ENCODE measurements at regions not wholly inside any gene's neighbourhood (a gene's known extent, or its start where the extent isn't known, plus 50 kb on each side); places are given as distances from the start of the nearest gene placed in this dataset.

- DNase-seq (ENCODE audit: low read depth in 2 of 3, low spot score in 2 of 3): no peak
Measured at GRCh38 chr3:6155650-6156338, 705.1 kb upstream of the GRM7 start.

GRCh38 chr3:6165951-6166350 is 695.0 kb upstream of the GRM7 start:
- DNase-seq (ENCODE audit: low read depth in 2 of 3, low spot score in 2 of 3): no peak

- no peak for DNase-seq (ENCODE audit: low read depth in 2 of 3, low spot score in 2 of 3)
Measured at GRCh38 chr3:6168256-6168655, 692.7 kb upstream of the GRM7 start.

DNA sequence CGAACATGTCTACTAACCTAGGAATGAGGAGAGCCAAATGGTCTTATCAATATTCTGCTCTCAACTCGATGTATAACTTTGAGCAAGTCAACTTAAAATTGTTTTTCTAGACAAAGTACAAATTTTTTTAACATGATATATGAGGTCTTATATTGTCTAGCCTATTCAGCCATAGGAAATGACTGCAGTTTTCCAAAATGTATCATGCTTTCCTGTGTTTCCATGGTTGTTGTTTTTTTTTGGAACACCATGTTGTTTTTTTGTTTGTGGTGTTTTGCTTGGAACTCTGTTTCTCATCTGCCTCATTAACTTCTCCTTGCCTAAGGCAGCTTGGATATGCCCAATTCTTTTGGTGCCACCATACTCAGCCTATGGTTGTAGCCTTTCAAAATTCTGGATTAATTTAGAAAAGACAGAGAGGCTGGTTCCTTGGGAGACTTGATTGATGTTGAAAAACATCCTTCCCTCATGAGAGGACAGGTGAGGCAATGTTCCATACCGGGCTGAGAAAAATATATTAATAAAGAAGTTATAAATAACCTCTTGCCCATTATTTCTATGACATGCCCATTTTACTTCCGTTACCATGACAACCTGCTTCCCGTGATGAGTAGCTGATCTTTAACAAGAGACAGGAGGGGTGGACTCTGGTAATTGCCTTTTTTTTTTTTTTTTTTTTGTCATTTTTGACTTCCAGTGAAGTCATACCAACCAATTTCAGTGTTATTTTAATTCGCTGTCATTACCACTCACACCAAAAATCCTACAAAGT is 687.9 kb upstream of the GRM7 start:
- DNase-seq (ENCODE audit: low read depth in 2 of 3, low spot score in 2 of 3): no peak

- no peak for DNase-seq (ENCODE audit: low read depth in 2 of 3, low spot score in 2 of 3)
Measured at GRCh38 chr3:6177417-6177816, 683.5 kb upstream of the GRM7 start.

- no peak for DNase-seq (ENCODE audit: low read depth in 2 of 3, low spot score in 2 of 3)
Measured at GRCh38 chr3:6179761-6180160, 681.2 kb upstream of the GRM7 start.

GRCh38 chr3:6180171-6180570 is 680.7 kb upstream of the GRM7 start:
- DNase-seq (ENCODE audit: low read depth in 2 of 3, low spot score in 2 of 3): no peak

GRCh38 chr3:6182476-6182875 is 678.4 kb upstream of the GRM7 start:
- DNase-seq (ENCODE audit: low read depth in 2 of 3, low spot score in 2 of 3): no peak

- no peak for DNase-seq (ENCODE audit: low read depth in 2 of 3, low spot score in 2 of 3)
Measured at GRCh38 chr3:6182909-6183308, 678.0 kb upstream of the GRM7 start.

DNA sequence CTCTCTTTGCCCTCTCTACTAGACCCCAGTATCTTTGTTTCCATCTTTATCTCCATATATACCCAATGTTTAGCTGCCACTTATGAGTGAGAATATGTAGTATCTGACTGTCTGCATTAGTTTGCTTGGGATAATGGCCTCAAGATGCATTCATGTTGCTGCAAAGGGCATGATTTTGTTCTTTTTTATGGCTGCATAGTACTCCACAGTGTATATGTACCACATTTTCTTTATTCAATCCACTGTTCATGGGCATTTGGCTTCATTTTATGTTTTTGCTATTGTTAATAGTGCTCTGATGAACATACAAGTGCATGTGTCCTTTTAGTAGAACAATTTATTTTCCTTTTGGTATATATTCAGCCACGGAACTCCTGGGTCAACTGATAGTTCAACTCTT is 671.5 kb upstream of the GRM7 start:
- no peak for DNase-seq (ENCODE audit: low read depth in 2 of 3, low spot score in 2 of 3)

DNA sequence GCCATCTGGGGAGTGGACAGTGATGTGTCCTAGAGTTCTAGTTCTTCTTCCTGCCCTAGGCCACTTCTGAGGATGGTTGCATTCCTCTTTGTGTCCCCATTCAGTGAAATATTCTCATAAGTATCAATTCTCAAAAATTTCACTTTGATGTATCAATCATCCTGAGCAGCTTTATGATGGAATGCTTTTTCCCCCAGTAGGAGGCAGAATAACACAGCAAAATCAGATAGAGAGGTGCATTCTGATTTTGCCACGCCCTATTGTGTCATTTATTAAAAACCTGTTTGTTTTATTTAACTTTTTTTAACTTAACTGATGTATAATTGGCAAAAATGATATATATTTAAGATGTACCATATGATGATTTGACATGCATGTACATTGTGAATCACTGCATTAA is 656.0 kb upstream of the GRM7 start:
- DNase-seq (ENCODE audit: low read depth in 2 of 3, low spot score in 2 of 3): no peak

DNA sequence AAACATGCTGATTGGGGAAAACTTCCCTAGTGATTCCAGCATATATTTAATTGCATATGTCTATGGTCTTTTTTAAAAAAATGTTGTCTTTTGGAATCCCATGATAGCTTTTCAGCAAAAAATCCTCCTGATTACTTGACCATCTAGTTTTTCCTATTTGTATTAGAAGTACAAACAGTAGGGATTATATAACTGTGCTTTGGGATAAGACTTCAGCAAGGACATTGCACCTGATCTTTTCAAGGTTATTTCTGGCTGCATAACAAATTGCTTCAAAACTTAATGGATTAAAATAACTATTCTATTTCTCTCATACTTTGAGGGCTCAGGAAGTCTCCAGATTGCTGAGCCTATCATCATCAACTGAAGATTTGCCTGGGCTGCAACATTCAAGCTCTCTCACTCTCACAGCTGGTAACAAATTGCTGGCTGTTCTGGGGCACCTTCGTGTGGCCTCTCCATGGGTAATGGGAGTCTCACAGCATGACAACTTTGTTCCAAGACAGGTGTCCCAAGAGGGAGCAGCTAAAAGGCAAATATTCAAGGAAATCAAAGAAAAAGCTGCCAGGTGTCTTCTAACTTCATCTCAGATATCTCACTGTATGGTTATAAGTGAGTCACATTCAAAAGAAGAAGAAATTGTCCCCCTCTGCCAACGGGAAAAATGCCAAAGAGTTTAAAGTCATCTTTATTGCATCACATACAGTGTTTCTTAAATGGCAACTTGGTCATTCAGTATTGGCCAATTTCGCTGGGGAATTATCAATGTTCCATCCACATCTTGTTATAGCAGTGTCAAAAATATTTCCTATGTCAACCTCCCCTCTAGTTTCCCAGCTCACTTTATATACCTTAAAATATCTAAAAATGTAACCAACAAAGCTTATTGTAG is 644.5 kb upstream of the GRM7 start:
- DNase-seq (ENCODE audit: low read depth in 2 of 3, low spot score in 2 of 3): no peak

- DNase-seq (ENCODE audit: low read depth in 2 of 3, low spot score in 2 of 3): no peak
Measured at GRCh38 chr3:6220447-6220846, 640.5 kb upstream of the GRM7 start.

GRCh38 chr3:6222069-6222468 is 638.8 kb upstream of the GRM7 start:
- no peak for DNase-seq (ENCODE audit: low read depth in 2 of 3, low spot score in 2 of 3)

GRCh38 chr3:6223572-6223971 is 637.3 kb upstream of the GRM7 start:
- no peak for DNase-seq (ENCODE audit: low read depth in 2 of 3, low spot score in 2 of 3)

DNA sequence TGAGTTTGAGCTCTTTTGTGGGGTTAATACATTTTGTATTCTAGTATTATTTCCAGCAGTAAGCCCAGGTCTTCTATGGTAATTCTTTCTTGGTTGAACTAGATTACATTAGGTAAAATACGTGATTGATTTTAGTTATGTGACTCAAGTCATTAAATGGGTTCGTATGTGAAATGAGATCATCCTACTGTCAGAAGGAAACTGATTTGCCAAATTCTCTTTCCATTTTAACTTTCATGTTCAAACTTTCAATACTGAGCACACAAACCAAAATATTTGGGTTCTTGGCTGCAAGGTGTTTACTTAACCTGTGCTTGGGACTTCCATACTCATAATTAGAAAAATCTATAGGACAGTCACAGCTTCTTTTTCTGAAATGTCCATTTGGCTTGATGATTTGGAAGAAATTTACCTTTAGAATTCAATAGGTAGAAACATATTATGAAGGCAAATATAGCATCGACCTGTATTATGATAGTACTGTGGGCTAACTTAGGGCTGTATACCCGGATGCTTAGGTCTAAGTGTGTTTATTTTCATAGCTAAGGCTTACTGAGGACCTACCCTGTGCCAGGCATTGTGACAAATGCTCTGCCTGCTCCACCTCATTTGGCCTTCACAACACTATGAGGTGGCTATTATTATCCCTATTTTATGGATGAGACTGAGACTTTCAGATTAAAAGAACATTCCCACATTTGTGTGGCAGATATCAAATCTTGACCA is 631.8 kb upstream of the GRM7 start:
- DNase-seq (ENCODE audit: low read depth in 2 of 3, low spot score in 2 of 3): no peak

GRCh38 chr3:6229778-6230410 is 631.0 kb upstream of the GRM7 start:
- no peak for DNase-seq (ENCODE audit: low read depth in 2 of 3, low spot score in 2 of 3)

DNA sequence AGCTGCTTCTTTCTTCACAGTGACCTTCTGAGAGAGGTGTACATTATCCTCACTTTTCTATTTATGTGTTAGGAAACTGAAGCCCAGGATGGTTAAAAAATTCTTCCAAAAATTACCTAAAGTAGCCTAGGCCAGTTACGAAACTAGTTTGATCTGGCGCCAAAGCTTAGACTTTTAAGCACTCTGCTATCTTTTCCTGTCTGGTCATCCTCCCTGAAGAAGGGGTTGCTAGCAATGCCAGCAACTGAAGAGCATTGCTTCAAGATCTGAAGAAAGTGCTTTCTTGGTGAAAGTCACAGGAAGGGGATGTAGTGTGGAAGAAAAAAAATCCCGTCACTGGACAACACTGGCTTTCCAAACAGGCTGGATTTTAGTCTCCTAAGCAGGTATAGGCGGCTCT is 618.8 kb upstream of the GRM7 start:
- DNase-seq (ENCODE audit: low read depth in 2 of 3, low spot score in 2 of 3): no peak

DNA sequence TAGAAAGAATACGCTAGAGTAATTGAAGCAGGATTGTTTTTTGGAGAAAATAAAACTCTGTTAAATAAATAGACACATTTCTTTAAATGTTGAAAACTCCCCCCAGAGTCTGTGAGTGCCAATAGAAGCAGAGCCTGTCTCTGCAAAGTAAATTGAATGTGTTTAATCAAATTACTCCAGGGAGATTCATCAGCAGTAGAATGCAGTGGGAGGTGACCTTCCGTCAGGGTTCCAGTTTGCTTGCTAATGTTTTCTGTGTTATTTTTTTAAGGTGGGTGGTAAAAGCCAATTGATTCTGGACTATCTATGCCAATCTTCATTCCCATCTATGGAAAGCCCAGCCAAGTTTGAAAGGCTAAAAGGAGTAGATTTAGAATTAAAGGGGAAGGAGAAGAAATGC is 612.4 kb upstream of the GRM7 start:
- no peak for DNase-seq (ENCODE audit: low read depth in 2 of 3, low spot score in 2 of 3)

DNA sequence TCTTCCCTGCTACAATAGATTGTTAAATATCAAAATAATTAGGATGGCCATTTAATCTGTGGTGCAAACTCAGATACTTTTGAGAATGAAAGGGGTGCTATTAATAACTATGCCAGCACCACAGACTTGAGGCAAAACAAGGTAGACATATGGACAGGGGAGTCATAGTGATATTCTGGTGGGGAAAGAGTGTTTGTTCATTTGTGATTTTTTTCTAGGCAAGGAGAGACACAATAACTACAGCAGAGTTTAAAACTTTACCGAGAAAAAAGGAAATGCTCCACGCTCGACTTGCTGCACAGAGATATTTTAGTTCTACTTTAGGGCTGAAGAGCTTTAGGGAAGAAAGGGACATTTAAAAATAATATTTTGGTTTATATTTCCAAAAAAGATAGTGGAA is 611.2 kb upstream of the GRM7 start:
- DNase-seq (ENCODE audit: low read depth in 2 of 3, low spot score in 2 of 3): no peak

DNA sequence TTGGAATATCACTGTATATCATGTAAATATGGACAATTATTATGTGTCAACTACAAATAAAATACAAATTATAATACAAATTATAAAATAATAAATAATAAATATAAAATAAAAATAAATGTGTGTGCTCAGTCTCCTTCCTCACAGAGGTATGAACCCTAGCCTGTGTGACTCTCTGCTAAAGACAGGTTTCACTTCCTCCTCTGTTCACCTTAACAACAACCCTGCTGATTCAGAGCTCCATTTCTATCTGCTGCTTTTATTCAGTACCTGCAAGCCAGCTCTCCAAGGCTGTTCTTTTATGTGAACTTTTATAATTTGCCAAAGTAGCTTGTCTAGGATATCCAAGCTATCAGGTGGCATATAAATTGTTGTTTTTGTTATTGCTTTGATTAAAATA is 610.7 kb upstream of the GRM7 start:
- no peak for DNase-seq (ENCODE audit: low read depth in 2 of 3, low spot score in 2 of 3)

All from activated CD8-positive, alpha-beta memory T cell treated with anti-CD3 and anti-CD28 coated beads for 48 hours (primary cell).